AG09319 (cell line): ENCODE measurements at regions not wholly inside any gene's neighbourhood (a gene's known extent, or its start where the extent isn't known, plus 50 kb on each side); places are given as distances from the start of the nearest gene placed in this dataset.

Experiments used
- DNase-seq: peaks from one replicate; pipeline ENCODE4 v3.0.0-alpha.2; 2010; ENCODE audit warnings: low read depth; ENCODE audit errors: extremely low read depth
- TF ChIP-seq, protein P1 (sequence below): IDR thresholded peaks from 2 replicates; pipeline ENCODE4 v1.5.1; 2011; ENCODE audit warnings: low read depth, mild to moderate bottlenecking, inconsistent platforms, low read length, moderate library complexity

DNA sequence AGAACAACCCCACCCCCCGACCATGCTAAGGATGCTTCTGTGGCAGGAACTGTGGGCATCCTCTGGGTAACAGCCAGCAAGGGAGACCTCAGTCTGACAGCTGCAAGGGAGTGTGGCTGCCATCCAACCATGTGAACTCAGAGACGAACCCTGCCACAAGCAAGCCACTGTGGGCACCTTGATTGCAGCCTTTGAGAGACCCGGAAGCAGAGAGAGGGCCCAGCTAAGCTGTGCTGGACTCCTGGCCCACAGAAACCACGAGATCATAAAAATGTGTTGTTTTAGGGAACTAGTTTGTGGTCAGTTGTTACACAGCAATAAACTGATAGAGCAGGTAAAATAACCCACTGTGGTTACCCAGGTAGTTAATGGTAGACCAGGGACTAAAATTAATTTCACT is 414.6 kb downstream of the CDH26 start:
- TF ChIP-seq, protein P1, sequence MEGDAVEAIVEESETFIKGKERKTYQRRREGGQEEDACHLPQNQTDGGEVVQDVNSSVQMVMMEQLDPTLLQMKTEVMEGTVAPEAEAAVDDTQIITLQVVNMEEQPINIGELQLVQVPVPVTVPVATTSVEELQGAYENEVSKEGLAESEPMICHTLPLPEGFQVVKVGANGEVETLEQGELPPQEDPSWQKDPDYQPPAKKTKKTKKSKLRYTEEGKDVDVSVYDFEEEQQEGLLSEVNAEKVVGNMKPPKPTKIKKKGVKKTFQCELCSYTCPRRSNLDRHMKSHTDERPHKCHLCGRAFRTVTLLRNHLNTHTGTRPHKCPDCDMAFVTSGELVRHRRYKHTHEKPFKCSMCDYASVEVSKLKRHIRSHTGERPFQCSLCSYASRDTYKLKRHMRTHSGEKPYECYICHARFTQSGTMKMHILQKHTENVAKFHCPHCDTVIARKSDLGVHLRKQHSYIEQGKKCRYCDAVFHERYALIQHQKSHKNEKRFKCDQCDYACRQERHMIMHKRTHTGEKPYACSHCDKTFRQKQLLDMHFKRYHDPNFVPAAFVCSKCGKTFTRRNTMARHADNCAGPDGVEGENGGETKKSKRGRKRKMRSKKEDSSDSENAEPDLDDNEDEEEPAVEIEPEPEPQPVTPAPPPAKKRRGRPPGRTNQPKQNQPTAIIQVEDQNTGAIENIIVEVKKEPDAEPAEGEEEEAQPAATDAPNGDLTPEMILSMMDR: no peak
- DNase-seq: no peak

DNA sequence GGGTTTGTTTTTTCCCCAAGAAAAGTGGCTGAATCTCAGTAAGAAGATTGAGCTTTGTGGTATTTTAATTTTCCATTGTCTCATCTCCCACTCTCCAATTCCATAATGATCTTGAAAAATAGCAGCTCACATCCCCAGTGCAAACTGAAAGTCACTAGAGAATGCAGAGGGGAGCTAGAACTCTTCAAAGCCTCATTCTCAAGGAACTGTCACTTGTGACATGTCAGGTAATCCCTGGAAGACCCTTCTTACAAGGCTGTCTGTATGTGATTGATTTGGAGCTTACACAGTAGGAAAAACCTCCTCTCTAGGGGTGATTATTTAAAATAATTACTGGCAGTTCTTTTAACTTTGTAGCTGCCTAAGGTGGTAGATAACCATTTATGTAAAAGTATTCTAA is 420.4 kb downstream of the CDH26 start:
- TF ChIP-seq, protein P1: no peak
- DNase-seq: no peak

DNA sequence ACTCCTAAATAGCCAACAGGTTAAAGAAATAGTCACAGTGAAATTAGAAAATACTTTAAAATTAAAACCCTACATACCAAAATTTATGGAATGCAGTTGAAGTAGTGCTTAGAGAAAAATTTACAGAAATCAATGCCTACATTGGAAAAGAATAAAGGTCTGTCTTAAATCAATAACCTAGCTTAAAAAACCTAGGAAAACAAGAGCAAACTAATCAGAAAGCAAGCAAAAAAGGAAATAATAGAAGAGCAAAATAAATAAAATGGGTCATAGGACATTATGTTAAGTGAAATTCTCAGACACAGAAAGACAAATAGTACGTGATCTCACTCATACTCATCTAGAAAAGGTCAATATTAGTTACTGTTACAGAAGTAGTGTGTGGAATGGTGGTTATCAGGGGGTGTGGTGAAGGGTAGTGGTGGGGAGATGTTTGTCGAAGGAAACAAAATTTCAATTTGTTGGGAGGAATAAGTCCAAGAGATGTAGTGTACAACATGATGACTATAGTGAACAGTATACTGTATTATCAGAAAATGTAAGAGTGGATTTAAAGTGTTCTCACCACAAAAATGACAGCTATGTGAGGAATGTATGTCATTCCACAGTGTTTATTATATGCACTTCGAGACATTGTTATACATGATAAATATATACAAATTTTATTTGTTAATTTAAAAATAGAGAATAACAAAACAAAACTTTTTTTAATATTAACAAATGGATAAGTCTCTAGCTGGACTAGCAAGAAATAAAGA is 423.6 kb downstream of the CDH26 start:
- TF ChIP-seq, protein P1: no peak
- DNase-seq: no peak

DNA sequence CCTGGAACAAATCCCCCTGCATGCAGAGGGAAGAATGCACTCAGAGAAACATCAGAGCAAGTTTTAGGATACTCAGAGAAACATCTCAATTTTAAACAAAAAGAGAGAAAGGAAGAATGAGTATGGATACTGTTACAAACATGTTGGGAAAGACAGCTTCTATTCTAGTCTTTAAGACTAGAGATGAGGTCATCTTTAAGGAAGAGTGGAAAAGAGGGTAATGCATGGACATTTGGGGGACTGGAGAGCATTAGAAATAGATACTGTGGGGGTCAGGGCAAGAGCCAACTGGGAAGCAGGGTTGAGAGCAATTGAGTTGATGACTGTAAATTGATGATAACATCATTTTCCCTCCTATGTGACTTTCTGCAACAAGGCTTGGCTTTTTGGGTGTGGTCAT is 431.2 kb downstream of the CDH26 start:
- TF ChIP-seq, protein P1: no peak
- DNase-seq: no peak

DNA sequence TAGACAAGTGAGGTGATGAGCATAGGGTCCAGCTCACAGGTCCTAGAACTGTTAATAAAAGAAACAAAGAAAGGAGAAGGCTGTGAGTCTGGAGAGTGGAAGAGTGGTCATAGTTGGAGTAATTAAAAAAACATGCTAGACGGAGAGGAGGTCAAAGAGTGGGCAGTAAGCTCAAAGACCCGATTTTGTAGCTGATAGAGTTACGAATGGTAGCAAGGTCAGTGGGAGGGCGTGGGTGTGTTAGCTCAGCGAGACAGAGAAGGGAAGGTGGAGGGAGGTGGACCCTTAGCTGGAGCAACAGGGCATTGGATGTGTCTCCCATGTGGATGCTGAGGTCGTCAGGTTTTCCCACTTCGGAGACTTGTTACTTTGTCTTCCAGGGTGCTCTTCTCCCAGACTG is 431.7 kb downstream of the CDH26 start:
- DNase-seq: no peak
- TF ChIP-seq, protein P1: no peak

DNA sequence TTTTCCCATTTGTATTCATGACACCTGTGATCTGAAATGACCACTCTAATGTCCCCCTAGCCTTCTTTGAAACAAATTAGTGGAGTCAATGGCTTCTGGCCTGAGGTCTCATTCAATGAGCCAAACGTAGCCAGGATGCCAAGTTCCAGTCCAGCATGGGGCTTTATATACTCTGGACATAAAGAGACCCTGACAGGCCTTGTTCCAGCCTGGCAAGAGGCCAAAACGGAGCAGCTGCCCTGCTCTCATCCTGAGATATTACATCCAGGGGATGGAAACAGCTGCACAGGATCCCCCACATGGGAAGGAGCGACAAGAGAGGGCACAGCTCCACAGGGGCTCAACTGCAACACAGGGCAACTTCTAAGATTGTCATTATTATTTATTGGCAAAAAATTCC is 437.8 kb downstream of the CDH26 start:
- DNase-seq: no peak
- TF ChIP-seq, protein P1: no peak

DNA sequence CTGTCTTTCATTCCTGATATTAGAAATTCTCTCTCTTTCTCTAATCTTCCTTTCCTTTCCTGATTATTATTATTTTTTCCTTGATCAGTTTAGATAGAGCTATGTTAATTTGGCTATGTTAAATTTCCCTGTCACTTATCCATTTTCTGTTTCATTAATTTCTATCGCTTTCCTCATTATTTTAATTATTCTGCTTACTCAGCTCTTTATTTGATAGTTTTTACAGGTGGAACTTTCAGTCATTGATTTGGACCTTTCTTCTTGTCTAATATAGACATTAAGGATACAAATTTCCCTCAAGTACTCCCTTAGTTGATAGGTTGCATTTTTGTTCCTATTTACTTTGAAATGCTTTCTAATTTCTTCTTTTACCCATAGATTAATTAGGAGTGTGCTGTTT is 442.3 kb downstream of the CDH26 start:
- TF ChIP-seq, protein P1: no peak
- DNase-seq: no peak
